ENCODE measurements at regions not wholly inside any gene's neighbourhood (a gene's known extent, or its start where the extent isn't known, plus 50 kb on each side); places are given as distances from the start of the nearest gene placed in this dataset.

DNA sequence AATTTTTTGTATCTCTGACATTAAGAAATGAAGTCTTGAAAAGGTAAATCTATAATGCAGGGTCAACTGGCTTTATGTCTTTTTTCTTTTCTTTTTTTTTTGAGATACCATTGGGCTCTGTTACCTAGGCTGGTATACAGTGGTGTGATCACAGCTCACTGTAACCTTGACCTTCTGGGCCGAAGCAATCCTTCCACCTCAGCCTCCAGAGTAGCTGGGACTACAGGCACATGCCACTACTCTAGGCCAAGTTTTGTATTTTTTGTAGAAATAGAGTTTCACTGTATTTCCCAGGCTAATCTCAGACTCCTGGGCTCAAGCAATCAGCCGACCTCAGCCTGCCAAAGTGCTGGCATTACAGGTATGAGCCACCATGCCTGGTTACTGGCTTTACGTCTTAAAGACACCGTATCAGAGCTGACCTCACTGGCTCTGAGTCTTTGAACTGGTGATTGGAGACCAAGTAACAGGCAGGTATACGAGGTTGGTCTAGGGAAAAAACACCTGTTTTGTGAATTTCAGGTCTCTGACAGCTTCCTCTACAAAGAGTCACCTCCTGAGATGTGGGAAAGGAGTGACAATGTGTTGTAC is 70.4 kb upstream of the GPBP1 start:
- TF ChIP-seq, protein P1, sequence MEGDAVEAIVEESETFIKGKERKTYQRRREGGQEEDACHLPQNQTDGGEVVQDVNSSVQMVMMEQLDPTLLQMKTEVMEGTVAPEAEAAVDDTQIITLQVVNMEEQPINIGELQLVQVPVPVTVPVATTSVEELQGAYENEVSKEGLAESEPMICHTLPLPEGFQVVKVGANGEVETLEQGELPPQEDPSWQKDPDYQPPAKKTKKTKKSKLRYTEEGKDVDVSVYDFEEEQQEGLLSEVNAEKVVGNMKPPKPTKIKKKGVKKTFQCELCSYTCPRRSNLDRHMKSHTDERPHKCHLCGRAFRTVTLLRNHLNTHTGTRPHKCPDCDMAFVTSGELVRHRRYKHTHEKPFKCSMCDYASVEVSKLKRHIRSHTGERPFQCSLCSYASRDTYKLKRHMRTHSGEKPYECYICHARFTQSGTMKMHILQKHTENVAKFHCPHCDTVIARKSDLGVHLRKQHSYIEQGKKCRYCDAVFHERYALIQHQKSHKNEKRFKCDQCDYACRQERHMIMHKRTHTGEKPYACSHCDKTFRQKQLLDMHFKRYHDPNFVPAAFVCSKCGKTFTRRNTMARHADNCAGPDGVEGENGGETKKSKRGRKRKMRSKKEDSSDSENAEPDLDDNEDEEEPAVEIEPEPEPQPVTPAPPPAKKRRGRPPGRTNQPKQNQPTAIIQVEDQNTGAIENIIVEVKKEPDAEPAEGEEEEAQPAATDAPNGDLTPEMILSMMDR (IDR thresholded peaks at IDR 0.05; ENCODE audit: low read length, missing control alignments): no peak
- no peak overlapping the region for H3K4me3 ChIP-seq (replicated peaks; ENCODE audit: low read depth, low read length)
- DNase-seq (ENCODE audit: low read depth): no peak

DNA sequence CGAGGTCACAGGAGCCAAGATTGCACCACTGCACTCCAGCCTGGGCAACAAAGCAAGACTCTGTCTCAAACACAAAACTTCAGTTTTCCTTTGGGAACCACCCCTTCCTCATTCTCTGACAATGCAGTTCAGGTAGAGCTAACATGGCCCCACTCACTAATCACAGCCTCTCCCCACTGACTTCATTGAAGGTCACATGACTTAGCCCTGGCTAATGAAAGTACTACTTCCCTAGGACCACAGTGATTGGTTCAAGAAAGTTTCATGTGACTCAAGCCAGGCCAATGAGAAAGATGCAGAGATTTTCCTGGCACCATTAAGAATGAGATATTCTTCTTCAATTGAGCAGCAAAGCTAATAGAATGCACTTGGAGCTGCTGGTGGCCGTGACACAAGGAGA is 67.2 kb upstream of the GPBP1 start:
- H3K4me3 ChIP-seq (replicated peaks; ENCODE audit: low read depth, low read length): no peak overlapping the region
- no peak for DNase-seq (ENCODE audit: low read depth)
- TF ChIP-seq, protein P1 (IDR thresholded peaks at IDR 0.05; ENCODE audit: low read length, missing control alignments): no peak

DNA sequence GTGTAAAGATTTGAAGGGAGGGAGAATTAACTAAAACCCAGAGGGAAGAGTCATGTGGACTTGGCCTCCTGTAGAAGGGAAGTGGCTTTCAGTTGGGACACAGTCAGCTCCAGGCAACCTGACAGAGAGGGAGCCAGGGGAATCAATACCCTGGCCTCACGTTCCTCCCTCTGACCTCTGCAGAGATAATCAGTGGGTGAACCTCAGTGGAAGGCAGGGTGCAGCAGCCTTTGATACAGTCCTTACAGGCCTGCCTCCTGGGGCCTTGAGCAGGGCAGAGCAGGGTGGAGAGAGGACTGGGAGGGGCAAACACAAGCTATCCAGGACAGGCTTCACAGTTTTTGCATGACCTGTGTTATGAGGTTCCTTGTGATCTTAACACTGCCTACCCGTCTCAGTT is 61.9 kb upstream of the GPBP1 start:
- DNase-seq (ENCODE audit: low read depth): no peak
- TF ChIP-seq, protein P1 (IDR thresholded peaks at IDR 0.05; ENCODE audit: low read length, missing control alignments): no peak

DNA sequence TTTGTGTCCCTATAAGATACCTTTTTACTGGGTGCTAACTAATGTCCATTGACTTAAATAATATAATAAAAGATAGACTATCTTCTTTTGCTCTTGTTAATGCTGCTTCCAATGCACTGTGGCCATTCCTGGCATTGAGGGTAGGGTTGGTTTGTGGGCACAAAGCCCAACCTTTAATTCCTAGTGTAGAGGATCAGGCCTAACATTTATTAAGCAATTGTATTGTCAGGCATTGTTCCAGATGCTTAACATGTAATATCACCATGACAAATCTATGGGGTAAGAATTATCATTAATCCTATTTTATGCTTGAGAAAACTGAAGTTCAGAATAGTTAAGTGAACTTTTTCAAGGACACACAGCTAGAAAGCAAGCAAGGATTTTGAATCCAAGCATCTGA is 60.4 kb upstream of the GPBP1 start:
- TF ChIP-seq, protein P1 (IDR thresholded peaks at IDR 0.05; ENCODE audit: low read length, missing control alignments): no peak
- DNase-seq (ENCODE audit: low read depth): no peak
- H3K4me3 ChIP-seq (replicated peaks; ENCODE audit: low read depth, low read length): no peak overlapping the region

More for the DNA sequence above, 61.9 kb upstream of the GPBP1 start:
- H3K4me3 ChIP-seq (replicated peaks; ENCODE audit: low read depth, low read length): no peak overlapping the region

DNA sequence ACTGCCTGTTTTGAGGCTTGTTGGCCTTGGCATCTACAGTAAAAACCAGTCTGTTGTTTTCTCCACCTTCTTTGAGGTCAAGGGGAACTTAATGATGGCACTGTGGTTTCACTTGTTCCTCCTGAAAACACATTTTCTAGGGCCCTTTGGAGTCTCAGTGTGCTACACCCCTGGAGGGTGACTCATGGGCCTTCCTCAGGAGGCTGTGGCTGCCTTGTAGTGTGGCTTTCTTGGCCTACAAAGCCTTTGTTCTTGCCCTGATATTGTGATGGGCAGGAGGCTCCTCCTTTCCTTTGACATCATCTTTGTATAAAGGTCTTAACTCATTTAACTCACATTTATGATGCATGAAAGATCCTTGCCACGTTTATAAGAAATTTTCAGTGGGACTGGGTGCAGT is 56.3 kb upstream of the GPBP1 start:
- H3K4me3 ChIP-seq (replicated peaks; ENCODE audit: low read depth, low read length): no peak overlapping the region
- TF ChIP-seq, protein P1 (IDR thresholded peaks at IDR 0.05; ENCODE audit: low read length, missing control alignments): no peak
- DNase-seq (ENCODE audit: low read depth): no peak

DNA sequence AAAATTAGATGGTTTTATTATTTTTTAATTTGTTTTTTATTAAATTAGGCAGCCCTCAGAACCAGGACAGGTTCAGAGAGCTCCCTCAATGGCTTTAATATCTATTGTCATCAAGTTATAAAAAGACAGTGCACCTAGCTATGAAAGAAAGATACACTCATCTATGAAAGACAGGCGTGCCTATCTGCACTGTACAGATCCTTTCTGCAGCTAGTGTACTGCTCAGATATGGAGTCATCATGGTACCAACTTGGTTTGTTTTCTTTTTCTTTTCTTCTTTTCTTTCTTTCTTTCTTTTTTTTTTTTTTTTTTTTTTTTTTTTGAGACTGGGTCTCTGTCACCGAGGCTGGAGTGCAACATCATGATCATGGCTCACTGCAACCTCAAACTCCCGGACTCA is 54.8 kb upstream of the GPBP1 start:
- no peak overlapping the region for H3K4me3 ChIP-seq (replicated peaks; ENCODE audit: low read depth, low read length)
- DNase-seq (ENCODE audit: low read depth): no peak
- TF ChIP-seq, protein P1 (IDR thresholded peaks at IDR 0.05; ENCODE audit: low read length, missing control alignments): no peak

DNA sequence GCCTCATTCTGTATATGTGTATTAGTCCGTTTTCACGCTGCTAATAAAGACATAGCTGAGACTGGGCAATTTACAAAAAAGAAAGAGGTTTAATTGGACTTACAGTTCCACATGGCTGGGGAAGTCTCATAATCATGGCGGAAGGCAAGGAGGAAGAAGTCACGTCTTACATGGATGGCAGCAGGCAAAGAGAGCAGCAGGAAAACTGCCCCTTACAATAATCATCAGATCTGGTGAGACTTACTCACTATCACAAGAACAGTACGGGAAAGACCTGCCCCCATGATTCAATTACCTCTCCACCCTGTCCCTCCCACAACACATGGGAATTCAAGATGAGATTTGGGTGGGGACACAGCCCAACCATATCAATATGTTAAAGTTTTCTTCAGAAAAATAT is 49.8 kb upstream of the GPBP1 start:
- no peak for DNase-seq (ENCODE audit: low read depth)
- TF ChIP-seq, protein P1 (IDR thresholded peaks at IDR 0.05; ENCODE audit: low read length, missing control alignments): no peak
- no peak overlapping the region for H3K4me3 ChIP-seq (replicated peaks; ENCODE audit: low read depth, low read length)

Data from fibroblast of pulmonary artery (primary cell).